ENCODE measurements at regions not wholly inside any gene's neighbourhood (a gene's known extent, or its start where the extent isn't known, plus 50 kb on each side); places are given as distances from the start of the nearest gene placed in this dataset.

DNA sequence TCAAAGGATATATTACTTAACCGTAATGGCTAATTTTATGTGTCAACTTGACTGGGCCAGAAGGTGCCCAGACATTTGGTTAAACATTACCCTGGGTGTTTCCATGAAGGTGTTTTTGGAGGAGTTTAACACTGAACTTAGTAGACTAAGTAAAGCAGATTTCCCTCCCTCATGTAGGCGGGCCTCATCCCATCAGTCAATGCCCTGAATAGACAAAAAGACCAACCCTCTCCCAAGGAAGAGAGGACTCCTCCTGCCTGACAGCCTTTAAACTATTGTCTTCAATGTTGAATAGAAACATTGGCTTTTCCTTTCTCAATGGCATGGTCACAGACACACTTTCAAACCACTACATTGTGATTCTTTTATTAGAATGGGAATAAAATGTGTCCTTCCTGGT, 121.9 kb downstream of the SETD4 start:
- no peaks in the 10 kb centered on the region for H3K27me3 ChIP-seq (ENCODE audit: control insufficient read depth, insufficient read depth, low read length)
- H3K4me3 ChIP-seq (ENCODE audit: low read depth, low read length) = no peak overlapping the region
- H3K4me1 ChIP-seq (ENCODE audit: control insufficient read depth, insufficient read depth, low read length) = peaks cover 3% of the 10 kb centered on the region; the same call in 1 of the 2 replicates
- no peak overlapping the region for H3K9ac ChIP-seq (ENCODE audit: low read depth, low read length)
- no peaks in the 10 kb centered on the region for H3K36me3 ChIP-seq (ENCODE audit: control insufficient read depth, insufficient read depth, low read length)
- no peaks in the 10 kb centered on the region for H3K9me3 ChIP-seq (ENCODE audit: control insufficient read depth, insufficient read depth, low read length)
- no peak overlapping the region for H3K27ac ChIP-seq (ENCODE audit: low read depth, low read length)

DNA sequence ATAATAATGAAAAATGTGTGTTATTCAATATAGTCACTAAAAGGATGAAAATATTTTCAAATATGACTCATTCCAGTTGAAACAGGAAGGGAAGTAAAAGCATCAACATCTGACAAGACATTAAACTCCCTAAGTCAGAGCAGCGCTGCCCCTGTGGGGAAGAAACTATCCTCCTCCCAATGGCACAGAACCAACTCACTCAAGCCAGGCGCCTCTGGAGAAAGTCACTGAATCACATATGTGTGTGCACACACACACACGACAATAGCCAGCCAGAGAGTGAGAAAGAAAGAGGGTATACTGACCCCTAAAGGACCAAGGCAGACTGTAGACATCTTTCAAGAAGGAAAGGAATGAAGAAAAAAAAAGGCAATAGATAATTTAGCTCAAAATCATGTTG, 126.9 kb downstream of the SETD4 start:
- Histone ChIP-seq H3K4me3 (ENCODE audit: low read depth, low read length) (no peak overlapping the region), H3K9me3 (ENCODE audit: control insufficient read depth, insufficient read depth, low read length) (no peaks in the 10 kb centered on the region), H3K9ac (ENCODE audit: low read depth, low read length) (no peak overlapping the region), H3K4me1 (ENCODE audit: control insufficient read depth, insufficient read depth, low read length) (no peaks in the 10 kb centered on the region), H3K36me3 (ENCODE audit: control insufficient read depth, insufficient read depth, low read length) (no peaks in the 10 kb centered on the region), H3K27ac (ENCODE audit: low read depth, low read length) (no peak overlapping the region), H3K27me3 (ENCODE audit: control insufficient read depth, insufficient read depth, low read length) (no peaks in the 10 kb centered on the region)

DNA sequence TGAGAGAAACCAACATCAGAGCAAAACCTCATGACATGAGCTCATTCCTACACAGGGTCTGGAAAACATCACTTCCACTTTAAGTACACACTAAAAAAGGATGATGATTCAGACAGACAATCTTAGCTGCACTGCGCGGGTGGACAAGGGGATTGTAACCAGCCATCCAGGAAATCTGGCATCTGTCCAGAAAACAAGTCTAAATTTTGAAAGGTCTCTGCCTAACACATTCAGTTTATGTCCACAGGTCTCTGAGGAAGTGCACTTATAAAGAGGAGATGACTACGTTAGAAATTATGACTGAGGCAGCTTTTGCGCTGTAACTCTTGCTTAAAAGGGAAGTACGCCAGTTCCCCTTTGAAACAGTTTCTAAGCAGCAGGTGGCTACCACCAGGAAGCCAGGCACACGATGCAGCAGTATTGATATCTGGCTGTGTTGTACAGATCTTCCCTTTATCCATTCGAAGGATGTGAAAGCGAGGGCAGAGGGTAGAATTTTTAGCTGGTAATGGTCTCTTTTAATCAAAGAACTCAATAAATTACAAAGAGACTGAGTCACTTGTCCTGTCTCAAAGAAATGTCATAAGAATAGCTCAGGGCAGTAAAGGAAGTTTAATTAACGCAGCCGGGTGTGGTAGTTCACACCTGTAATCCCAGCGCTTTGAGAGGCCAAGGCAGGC, 128.0 kb downstream of the SETD4 start:
- no peaks in the 10 kb centered on the region for H3K9me3 ChIP-seq (ENCODE audit: control insufficient read depth, insufficient read depth, low read length)
- H3K4me1 ChIP-seq (ENCODE audit: control insufficient read depth, insufficient read depth, low read length) = no peaks in the 10 kb centered on the region
- H3K4me3 ChIP-seq (ENCODE audit: low read depth, low read length) = no peak overlapping the region
- no peak overlapping the region for H3K9ac ChIP-seq (ENCODE audit: low read depth, low read length)
- H3K27ac ChIP-seq (ENCODE audit: low read depth, low read length) = no peak overlapping the region
- H3K27me3 ChIP-seq (ENCODE audit: control insufficient read depth, insufficient read depth, low read length) = no peaks in the 10 kb centered on the region
- no peaks in the 10 kb centered on the region for H3K36me3 ChIP-seq (ENCODE audit: control insufficient read depth, insufficient read depth, low read length)

DNA sequence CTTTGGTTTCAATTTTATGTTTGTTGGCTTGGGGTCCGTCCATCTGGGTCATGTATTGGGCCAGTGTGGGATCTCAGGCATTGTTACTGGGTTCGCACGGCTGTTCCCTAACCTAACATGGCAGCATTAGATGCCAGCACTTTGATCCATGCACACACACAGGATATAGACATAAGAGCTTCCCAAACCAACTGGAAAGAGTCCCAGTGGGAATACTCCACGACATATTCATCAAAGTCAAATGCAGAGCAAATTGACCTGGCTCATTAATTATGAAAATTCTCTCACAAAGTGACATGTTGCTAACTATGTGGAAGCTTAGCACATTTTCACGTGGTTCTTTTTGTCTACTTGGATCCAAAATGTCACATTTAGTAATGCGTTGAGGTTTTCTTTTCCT, 130.4 kb downstream of the SETD4 start:
- Histone ChIP-seq H3K9me3 (ENCODE audit: control insufficient read depth, insufficient read depth, low read length) (no peaks in the 10 kb centered on the region), H3K4me3 (ENCODE audit: low read depth, low read length) (no peak overlapping the region), H3K4me1 (ENCODE audit: control insufficient read depth, insufficient read depth, low read length) (no peaks in the 10 kb centered on the region), H3K27me3 (ENCODE audit: control insufficient read depth, insufficient read depth, low read length) (no peaks in the 10 kb centered on the region), H3K27ac (ENCODE audit: low read depth, low read length) (no peak overlapping the region), H3K36me3 (ENCODE audit: control insufficient read depth, insufficient read depth, low read length) (no peaks in the 10 kb centered on the region), H3K9ac (ENCODE audit: low read depth, low read length) (no peak overlapping the region)

DNA sequence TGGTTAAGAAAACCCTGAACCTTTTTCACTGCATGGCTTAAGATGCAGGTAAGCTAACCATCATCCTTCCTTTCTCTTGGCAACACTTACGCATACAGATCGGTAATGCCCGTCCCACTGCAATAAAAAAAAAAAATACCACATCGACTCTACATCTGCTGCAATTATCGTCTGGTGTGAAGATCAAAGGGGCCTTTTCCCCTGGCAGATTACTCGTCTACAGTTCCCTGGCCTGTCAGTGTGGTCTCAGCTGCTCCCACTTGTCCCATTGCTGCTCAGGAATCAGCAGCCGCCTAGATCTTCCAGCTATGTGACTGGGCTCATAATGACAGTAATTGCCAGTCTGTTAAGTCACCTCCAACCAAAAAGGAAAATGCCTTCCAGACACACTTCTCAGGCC, 133.1 kb downstream of the SETD4 start:
- Histone ChIP-seq H3K4me3 (ENCODE audit: low read depth, low read length) (no peak overlapping the region), H3K9ac (ENCODE audit: low read depth, low read length) (no peak overlapping the region), H3K27me3 (ENCODE audit: control insufficient read depth, insufficient read depth, low read length) (no peaks in the 10 kb centered on the region), H3K9me3 (ENCODE audit: control insufficient read depth, insufficient read depth, low read length) (no peaks in the 10 kb centered on the region), H3K27ac (ENCODE audit: low read depth, low read length) (no peak overlapping the region), H3K4me1 (ENCODE audit: control insufficient read depth, insufficient read depth, low read length) (no peaks in the 10 kb centered on the region), H3K36me3 (ENCODE audit: control insufficient read depth, insufficient read depth, low read length) (no peaks in the 10 kb centered on the region)

DNA sequence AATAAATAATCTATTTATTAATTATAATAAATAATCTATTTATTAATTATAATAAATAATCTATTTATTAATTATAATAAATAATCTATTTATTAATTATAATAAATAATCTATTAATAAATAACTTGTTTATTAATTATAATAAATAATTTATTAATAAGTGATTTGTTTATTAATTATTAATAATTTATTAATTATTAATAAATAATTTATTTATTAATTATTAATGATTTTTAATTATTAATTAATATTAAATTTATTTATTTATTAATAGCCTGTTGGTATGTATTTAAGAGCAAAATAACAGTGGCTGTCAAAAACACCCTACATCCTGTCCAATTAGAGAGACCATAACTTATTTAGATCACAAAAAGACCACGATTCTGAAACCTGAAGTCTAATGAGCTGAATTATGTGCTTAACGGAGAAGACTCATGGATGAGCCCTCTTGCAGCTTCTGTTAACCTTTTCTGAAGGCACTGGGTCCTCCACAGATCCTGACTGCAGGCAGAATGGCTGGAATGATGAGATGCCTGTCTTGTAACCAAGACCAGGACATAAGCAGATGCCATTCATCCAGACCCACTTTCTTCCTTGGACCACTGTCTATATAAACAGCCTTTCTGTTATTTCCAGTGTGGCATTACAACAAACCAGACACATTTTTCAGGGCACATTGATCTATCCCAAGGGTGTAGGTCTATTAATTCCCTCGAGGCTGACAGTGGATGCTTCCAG, 134.2 kb downstream of the SETD4 start:
- Histone ChIP-seq H3K9ac (ENCODE audit: low read depth, low read length) (no peak overlapping the region), H3K4me3 (ENCODE audit: low read depth, low read length) (no peak overlapping the region), H3K9me3 (ENCODE audit: control insufficient read depth, insufficient read depth, low read length) (no peaks in the 10 kb centered on the region), H3K4me1 (ENCODE audit: control insufficient read depth, insufficient read depth, low read length) (no peaks in the 10 kb centered on the region), H3K36me3 (ENCODE audit: control insufficient read depth, insufficient read depth, low read length) (no peaks in the 10 kb centered on the region), H3K27me3 (ENCODE audit: control insufficient read depth, insufficient read depth, low read length) (no peaks in the 10 kb centered on the region), H3K27ac (ENCODE audit: low read depth, low read length) (no peak overlapping the region)

DNA sequence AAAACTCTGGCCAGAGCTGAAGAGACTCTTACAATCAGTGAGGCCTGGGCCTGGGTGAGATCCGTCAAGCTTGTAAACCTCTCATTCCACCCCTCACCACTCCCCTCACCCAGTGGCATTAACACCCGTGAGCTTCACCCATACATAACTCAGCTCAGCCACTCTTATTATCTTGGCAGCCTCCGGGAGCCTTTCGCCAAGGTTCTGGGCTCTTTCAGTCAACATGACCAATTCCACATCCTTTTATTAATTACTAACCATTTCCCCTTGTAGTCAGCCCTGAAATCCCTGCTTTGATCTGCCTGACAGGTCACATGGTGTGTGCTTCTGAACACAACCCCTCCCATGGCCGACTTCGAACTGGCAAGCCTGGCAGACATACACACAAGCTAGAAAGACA, 134.8 kb downstream of the SETD4 start:
- Histone ChIP-seq H3K36me3 (ENCODE audit: control insufficient read depth, insufficient read depth, low read length) (no peaks in the 10 kb centered on the region), H3K9me3 (ENCODE audit: control insufficient read depth, insufficient read depth, low read length) (no peaks in the 10 kb centered on the region), H3K4me1 (ENCODE audit: control insufficient read depth, insufficient read depth, low read length) (no peaks in the 10 kb centered on the region), H3K27me3 (ENCODE audit: control insufficient read depth, insufficient read depth, low read length) (no peaks in the 10 kb centered on the region), H3K27ac (ENCODE audit: low read depth, low read length) (no peak overlapping the region), H3K9ac (ENCODE audit: low read depth, low read length) (no peak overlapping the region), H3K4me3 (ENCODE audit: low read depth, low read length) (no peak overlapping the region)

DNA sequence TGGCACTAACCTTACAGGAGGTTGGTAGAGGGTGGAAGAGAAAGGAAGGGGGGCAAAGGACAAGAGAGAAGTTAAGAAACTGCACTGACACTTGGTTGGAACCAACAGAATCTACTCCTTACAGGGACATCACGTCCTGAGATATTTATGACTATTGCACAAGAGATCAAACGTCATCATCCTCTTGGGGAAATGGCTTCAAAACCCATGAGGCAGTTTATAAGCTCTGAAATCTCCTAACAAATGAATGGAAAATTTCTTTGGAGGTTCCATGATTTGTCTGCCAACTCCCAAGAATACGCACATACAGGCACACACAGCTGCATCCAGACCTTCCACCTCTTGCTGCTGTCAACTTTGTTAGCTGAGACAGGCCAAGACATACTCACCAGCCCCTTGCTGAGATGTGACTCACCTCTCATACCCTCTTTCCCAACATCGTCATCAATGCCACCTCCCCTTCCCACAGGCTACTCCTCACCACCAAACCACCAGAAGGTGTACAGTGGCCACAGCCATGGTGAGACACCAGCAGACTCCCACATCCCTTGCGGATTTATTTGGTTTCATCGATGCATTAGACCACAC, 135.5 kb downstream of the SETD4 start:
- H3K4me3 ChIP-seq (ENCODE audit: low read depth, low read length) = no peak overlapping the region
- no peaks in the 10 kb centered on the region for H3K9me3 ChIP-seq (ENCODE audit: control insufficient read depth, insufficient read depth, low read length)
- H3K27ac ChIP-seq (ENCODE audit: low read depth, low read length) = no peak overlapping the region
- no peaks in the 10 kb centered on the region for H3K4me1 ChIP-seq (ENCODE audit: control insufficient read depth, insufficient read depth, low read length)
- no peaks in the 10 kb centered on the region for H3K27me3 ChIP-seq (ENCODE audit: control insufficient read depth, insufficient read depth, low read length)
- no peak overlapping the region for H3K9ac ChIP-seq (ENCODE audit: low read depth, low read length)
- H3K36me3 ChIP-seq (ENCODE audit: control insufficient read depth, insufficient read depth, low read length) = no peaks in the 10 kb centered on the region

DNA sequence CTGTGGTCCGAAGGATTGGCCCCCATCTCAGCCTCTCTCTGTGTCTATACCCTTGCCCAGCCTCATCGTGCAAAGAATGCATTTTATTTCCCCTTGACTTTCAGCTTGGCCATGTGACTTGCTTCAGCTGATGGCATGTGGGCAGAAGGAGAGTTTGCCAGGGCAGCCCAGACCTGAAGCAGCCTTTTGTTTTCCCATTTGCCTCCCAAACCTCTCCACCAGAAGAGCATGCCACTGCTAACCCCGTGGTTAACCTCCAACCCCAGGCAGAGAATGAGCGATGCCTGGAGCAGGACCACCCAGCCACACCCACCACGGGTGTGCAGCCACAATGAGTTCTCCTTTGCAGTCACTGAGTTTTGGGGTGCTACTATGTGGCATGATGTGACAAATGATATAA, 136.4 kb downstream of the SETD4 start:
- H3K27ac ChIP-seq (ENCODE audit: low read depth, low read length) = no peak overlapping the region
- no peak overlapping the region for H3K4me3 ChIP-seq (ENCODE audit: low read depth, low read length)
- H3K9ac ChIP-seq (ENCODE audit: low read depth, low read length) = no peak overlapping the region
- H3K4me1 ChIP-seq (ENCODE audit: control insufficient read depth, insufficient read depth, low read length) = no peaks in the 10 kb centered on the region
- H3K36me3 ChIP-seq (ENCODE audit: control insufficient read depth, insufficient read depth, low read length) = no peaks in the 10 kb centered on the region
- no peaks in the 10 kb centered on the region for H3K9me3 ChIP-seq (ENCODE audit: control insufficient read depth, insufficient read depth, low read length)
- H3K27me3 ChIP-seq (ENCODE audit: control insufficient read depth, insufficient read depth, low read length) = no peaks in the 10 kb centered on the region

DNA sequence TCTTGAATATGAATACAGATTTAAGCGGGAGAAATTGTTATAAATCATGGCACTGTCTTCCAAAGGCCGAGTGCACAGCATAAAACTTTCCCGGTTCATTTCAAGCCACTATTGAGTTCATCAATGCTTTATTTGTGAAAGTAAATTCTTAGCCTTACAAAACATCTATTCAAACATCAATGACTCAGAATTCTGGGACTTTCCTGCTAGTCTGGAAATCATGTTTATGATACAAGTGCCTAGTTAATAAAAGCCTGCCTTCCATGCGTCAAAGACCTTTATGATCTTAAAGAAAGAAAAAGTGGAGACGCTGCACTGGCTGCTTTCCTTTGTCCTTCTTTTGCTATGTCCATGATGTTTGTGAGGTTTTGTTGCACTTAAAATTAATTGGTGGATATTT, 137.7 kb downstream of the SETD4 start:
- no peak overlapping the region for H3K27ac ChIP-seq (ENCODE audit: low read depth, low read length)
- no peaks in the 10 kb centered on the region for H3K36me3 ChIP-seq (ENCODE audit: control insufficient read depth, insufficient read depth, low read length)
- H3K4me1 ChIP-seq (ENCODE audit: control insufficient read depth, insufficient read depth, low read length) = no peaks in the 10 kb centered on the region
- no peak overlapping the region for H3K9ac ChIP-seq (ENCODE audit: low read depth, low read length)
- H3K27me3 ChIP-seq (ENCODE audit: control insufficient read depth, insufficient read depth, low read length) = no peaks in the 10 kb centered on the region
- H3K9me3 ChIP-seq (ENCODE audit: control insufficient read depth, insufficient read depth, low read length) = no peaks in the 10 kb centered on the region
- no peak overlapping the region for H3K4me3 ChIP-seq (ENCODE audit: low read depth, low read length)

DNA sequence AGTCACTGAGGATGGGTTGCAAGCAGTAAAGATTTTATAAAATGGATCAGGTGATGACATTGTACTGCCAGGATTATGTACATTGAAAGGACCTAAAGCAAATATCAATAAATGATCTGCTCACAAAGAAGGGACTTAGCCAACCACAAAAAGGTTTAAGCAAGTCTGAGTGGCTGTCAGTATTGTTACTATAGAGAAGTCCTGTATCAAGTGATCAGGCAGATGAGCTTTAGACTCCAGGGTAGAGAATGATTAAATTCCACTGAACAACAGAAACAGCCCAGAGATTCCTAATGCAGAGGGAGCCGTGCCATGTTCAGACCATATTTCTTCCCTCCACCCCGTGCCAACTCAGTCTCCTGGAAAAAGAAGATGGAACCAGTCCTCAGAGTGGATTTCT, 138.9 kb downstream of the SETD4 start:
- Histone ChIP-seq H3K27me3 (ENCODE audit: control insufficient read depth, insufficient read depth, low read length) (no peaks in the 10 kb centered on the region), H3K36me3 (ENCODE audit: control insufficient read depth, insufficient read depth, low read length) (no peaks in the 10 kb centered on the region), H3K27ac (ENCODE audit: low read depth, low read length) (no peak overlapping the region), H3K9ac (ENCODE audit: low read depth, low read length) (no peak overlapping the region), H3K4me1 (ENCODE audit: control insufficient read depth, insufficient read depth, low read length) (no peaks in the 10 kb centered on the region), H3K4me3 (ENCODE audit: low read depth, low read length) (no peak overlapping the region), H3K9me3 (ENCODE audit: control insufficient read depth, insufficient read depth, low read length) (0 out of 2 replicates have a peak, but pooled peaks cover 3% of the 10 kb centered on the region)

All from HUES48 (cell line).